HepG2 (cell line): ENCODE measurements at regions not wholly inside any gene's neighbourhood (a gene's known extent, or its start where the extent isn't known, plus 50 kb on each side); places are given as distances from the start of the nearest gene placed in this dataset.

ENCODE experiments used
- ATAD3A ChIP-seq: sonication (generic); formaldehyde crosslinking; IDR thresholded peaks from 2 replicates; pipeline ENCODE4 v1.4.0; 2020; ENCODE audit warnings: missing genetic modification reagents
- CHCHD3 ChIP-seq: sonication (generic); formaldehyde crosslinking; IDR thresholded peaks from 2 replicates; pipeline ENCODE4 v1.8.0; 2022; ENCODE audit warnings: mild to moderate bottlenecking, missing genetic modification reagents, moderate library complexity
- MYC ChIP-seq: sonication (generic); formaldehyde crosslinking; IDR thresholded peaks from 2 replicates; pipeline ENCODE4 v1.9.0; 2021; ENCODE audit warnings: missing genetic modification reagents, borderline replicate concordance
- SMARCC2 ChIP-seq: fragments of 450-650 bp; IDR thresholded peaks from 2 replicates; pipeline ENCODE4 v1.6.1; 2017; ENCODE audit warnings: antibody characterized with exemption, mild to moderate bottlenecking
- ZKSCAN5 ChIP-seq: sonication (generic); formaldehyde crosslinking; IDR thresholded peaks from 2 replicates; pipeline ENCODE4 v1.5.1; 2020; ENCODE audit warnings: mild to moderate bottlenecking, missing genetic modification reagents
- TF ChIP-seq, protein P1 (sequence below): sonication (generic); formaldehyde crosslinking; IDR thresholded peaks from 2 replicates; pipeline ENCODE4 v1.5.0; 2020; ENCODE audit warnings: mild to moderate bottlenecking, missing genetic modification reagents, moderate library complexity

GRCh38 chr1:163928651-163929050 is 606.9 kb downstream of the NUF2 start:
- TF ChIP-seq CHCHD3 (CRISPR knock-in tag) = no peak
- TF ChIP-seq ZKSCAN5 (CRISPR knock-in tag) = no peak
- TF ChIP-seq ATAD3A (CRISPR knock-in tag) = no peak
- no peak for TF ChIP-seq SMARCC2
- TF ChIP-seq, protein P1, sequence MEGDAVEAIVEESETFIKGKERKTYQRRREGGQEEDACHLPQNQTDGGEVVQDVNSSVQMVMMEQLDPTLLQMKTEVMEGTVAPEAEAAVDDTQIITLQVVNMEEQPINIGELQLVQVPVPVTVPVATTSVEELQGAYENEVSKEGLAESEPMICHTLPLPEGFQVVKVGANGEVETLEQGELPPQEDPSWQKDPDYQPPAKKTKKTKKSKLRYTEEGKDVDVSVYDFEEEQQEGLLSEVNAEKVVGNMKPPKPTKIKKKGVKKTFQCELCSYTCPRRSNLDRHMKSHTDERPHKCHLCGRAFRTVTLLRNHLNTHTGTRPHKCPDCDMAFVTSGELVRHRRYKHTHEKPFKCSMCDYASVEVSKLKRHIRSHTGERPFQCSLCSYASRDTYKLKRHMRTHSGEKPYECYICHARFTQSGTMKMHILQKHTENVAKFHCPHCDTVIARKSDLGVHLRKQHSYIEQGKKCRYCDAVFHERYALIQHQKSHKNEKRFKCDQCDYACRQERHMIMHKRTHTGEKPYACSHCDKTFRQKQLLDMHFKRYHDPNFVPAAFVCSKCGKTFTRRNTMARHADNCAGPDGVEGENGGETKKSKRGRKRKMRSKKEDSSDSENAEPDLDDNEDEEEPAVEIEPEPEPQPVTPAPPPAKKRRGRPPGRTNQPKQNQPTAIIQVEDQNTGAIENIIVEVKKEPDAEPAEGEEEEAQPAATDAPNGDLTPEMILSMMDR (CRISPR knock-in tag) = no peak
- TF ChIP-seq MYC = no peak
